GM19043 (cell line): ENCODE measurements at regions not wholly inside any gene's neighbourhood (a gene's known extent, or its start where the extent isn't known, plus 50 kb on each side); places are given as distances from the start of the nearest gene placed in this dataset.
"Not testable (repeated sequence)": the region's sequence is repeated elsewhere in the genome, so short reads cannot be mapped to it uniquely, and the experiment has no call there.

Experiments used
- ATAC-seq: cut with Tn5 transposase; IDR thresholded peaks from one replicate; pipeline ENCODE4 v1.9.1; 2021; ENCODE audit warnings: low read depth; ENCODE audit not compliant: unreplicated experiment

DNA sequence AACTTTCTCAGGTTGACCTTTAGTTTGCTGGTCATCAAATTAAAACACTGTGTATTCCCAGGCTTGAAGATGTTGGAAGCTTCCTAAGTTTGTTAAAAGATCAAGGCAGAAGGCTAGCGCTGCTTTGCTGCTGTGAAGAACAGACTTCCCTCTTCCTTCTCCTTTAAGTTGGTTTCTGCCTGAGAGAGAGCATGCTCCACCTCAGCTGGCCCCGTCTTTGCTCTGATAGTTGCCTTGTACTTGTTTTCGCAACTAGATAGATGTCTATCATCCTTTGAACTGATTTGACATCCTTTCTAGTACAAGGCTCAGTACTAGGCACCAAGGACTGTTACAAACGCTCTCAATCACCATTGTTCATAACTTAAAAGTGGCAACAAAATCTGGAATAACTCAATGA lies 177.8 kb upstream of the MKLN1 start:
- no peak for ATAC-seq

- no peak for ATAC-seq
These were observed 176.6 kb upstream of the MKLN1 start for GRCh38 chr7:131151034-131151433.

DNA sequence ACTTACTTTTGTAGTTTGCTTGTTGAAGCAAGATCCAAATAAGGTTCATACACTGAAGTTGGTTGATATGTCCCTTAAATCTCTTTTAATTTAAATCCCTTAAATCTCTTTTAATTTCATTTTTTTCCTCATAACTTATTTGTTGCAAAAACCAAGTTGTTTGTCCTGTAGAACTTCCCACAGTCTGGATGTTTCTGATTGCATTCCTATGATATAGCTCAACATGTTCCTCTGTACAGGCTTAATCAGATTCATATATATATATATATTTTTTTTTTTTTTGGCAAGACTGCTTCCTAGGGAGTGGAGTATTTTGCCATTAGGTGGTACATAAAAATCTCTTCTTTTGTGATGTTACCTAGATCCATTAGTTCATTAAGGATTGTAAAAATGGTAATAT lies 174.9 kb upstream of the MKLN1 start:
- no peak for ATAC-seq

GRCh38 chr7:131154380-131154779 lies 173.3 kb upstream of the MKLN1 start:
- ATAC-seq = no peak

DNA sequence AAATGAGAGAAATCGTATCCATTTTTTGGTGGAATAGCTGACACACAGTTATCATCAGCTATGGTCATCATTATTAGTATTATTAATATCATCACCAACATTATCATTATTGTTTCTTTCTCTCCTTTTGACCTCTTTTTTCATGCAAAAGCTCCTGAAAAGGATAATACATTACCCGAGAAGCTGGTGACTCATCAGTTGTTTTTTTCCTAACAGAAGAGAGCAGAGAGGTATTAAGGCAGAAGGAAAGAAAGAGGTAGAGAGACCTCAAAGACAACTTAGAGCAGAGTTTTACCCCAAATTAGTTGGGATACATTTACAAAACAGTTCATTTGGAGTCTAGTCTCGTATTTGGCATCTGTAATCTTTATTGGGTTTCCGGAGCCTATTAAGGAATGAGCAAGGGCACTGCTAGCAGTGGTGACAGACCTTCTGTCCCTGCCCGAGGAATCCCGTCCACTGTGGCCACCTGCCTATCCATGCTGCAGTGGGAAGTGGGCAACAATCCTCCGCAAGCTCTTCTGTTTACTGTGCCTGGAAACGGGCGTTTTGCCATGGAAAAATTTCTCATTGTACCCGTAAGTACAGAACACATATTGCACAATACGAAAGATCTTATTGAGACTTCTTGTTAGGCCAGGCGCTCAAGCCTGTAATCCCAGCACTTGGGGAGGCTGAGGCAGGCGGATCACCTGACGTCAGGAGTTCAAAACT lies 170.0 kb upstream of the MKLN1 start:
- ATAC-seq = no peak

GRCh38 chr7:131158244-131158636 lies 169.4 kb upstream of the MKLN1 start:
- ATAC-seq = not testable (repeated sequence)

DNA sequence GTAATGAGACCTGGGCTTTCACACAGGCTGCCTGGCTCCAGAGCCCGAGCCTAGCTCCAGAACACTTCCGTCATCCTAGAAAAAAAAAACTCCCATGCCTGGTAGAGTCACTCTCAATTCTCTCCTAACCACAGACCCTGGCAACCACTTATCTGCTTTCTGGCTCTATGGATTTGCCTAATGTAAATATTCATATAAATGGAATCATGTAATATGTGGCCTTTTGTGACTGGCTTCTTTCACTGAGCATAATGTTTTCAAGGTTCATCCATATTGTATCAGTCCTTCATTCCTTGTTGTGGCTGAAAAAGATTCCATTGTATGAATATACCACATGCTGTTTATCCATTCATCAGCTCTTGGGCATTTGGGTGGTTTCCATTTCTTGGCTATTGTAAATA lies 167.7 kb upstream of the MKLN1 start:
- ATAC-seq = no peak

- ATAC-seq = no peak
These were observed 166.6 kb upstream of the MKLN1 start for GRCh38 chr7:131161103-131161502.

DNA sequence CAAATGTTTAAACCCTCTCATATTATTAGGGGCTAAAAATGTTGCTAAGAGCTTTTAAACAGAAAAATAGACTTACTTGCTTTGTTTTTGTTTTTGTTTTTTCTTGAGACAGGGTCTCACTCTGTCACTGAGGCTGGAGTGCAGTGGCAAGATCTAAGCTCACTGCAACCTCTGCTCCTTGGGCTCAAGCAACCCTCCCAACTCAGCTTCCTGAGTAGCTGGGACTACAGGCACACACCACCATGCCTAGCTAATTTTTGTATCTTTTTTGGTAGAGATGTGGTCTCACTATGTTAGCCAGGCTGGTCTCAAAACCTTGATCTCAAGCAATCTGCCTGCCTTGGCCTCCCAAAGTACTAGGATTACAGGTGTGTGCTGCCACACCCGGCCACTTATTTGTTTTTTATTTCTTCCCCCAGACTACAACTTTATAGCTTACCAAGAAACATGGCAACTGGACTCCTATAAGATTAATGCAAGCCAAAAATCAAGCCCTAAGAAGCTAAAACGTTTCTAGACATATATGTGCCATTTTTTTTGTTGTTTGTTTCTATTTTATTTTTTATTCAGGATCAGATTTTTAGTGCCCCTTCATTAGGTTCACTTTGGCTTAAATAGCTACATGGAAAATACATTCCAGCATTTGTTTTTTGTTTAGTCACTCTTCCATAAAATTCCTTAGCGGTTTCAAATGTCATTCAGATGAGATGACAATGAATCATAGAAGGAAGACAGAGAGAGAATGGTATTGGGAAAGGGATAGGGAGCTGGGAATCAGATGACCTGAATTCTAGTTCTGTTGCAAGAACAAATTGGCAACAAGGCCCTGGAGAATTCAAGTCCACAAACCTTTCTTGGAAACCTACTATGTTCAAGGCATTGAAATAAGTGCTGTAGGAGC lies 163.4 kb upstream of the MKLN1 start:
- no peak for ATAC-seq

GRCh38 chr7:131166066-131166465 lies 161.6 kb upstream of the MKLN1 start:
- ATAC-seq = no peak

GRCh38 chr7:131170440-131171271 lies 157.0 kb upstream of the MKLN1 start:
- no peak for ATAC-seq

DNA sequence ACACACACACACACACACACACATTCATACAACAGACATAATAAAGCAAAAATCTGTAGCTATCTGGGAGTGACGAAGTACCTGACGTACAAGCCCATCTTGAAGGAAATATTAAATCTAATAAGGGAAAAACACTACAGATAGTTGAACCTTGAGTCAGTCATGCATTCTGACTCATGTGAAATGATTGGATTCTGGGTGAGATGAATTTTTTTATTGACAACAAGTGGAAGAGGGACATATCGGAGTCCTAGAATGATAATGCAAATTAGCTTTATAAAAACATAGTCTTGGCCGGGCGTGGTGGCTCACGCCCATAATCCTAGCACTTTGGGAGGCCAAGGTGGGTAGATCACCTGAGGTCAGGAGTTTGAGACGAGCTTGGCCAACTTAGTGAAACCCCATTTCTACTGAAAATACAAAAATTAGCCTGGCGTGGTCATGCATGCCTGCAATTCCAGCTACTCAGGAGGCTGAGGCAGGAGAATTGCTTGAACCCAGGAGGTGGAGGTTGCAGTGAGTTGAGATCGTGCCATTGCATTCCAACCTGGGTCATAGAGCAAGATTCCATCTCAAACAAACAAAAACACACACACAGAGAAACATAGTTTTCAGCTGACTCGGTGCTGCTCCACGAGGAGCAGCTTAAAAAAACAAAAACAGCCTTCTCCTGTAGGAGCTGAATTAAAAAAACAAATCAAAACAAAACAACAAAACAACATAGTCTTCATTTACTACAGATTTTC lies 154.4 kb upstream of the MKLN1 start:
- ATAC-seq = no peak

- ATAC-seq = no peak
These were observed 153.3 kb upstream of the MKLN1 start for GRCh38 chr7:131174391-131174790.

- no peak for ATAC-seq
These were observed 152.8 kb upstream of the MKLN1 start for GRCh38 chr7:131174855-131175254.

DNA sequence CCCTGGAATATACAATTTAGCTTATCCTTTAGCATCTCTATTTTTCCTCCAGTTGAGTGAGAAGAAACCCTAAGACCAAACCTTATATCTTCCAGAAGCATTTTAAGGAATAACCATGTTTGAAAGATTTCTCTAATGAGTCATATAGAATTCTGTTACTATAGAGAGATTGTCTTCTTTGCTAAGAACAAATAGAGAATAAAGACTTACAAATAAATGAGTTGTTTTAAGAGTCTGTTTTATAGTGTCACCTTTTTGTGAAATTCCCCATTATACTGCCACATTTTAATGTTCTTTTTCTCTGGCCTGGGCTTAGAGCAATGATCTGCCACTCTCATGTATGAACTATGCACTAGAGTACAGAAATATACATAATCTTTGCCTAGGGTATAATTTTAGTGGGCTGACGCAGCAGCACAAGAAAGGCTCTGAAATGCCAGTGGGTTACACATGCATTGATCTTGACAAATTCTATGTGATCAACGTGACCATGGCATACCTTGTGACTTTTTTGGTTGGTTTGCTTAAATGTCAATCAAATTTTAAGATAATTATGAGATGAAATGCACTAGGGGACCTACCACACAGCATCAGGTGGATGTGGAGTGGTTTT lies 145.1 kb upstream of the MKLN1 start:
- ATAC-seq = no peak

DNA sequence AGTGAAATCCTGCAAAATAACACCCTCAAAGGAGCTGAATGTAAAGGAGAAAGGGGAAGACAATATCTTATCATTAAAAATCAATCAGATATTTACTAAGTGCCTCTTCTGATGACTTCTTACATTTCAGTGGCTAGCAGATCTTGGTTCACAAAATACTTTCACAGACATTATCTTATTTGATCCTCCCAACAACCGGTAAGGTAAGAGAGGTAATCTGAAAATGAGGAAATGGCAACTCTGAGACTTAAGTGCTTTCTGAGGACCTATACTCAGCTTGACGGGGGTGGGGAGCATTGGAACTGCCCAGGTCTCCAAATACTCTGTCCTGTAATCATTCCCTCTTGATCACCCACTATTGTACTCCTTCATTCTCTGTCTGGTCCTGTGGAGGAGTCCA lies 144.6 kb upstream of the MKLN1 start:
- no peak for ATAC-seq

DNA sequence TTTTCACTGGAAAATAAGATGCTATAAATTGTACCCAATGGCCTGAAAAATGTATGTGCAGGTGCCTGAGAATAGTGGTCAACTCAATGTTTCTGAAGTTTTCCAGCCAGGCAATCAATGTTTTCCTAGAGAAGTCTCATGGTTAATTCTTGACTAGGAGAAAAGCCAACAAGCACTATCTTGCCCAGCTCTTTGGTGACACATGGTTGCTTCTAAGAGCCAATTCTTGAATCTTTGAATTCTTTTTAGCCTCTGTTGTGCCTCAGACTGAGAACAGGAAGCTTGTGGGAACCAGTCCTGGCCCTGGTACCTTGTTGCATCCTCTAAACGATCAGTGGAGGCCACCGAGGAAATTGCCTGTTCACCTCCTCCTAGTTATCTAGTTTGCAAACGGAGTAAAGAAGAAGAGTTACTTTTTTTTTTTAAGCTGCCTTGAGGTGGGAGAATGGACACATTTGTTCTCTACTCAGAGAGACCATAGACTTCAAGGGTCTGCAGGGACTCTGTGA lies 144.0 kb upstream of the MKLN1 start:
- no peak for ATAC-seq

DNA sequence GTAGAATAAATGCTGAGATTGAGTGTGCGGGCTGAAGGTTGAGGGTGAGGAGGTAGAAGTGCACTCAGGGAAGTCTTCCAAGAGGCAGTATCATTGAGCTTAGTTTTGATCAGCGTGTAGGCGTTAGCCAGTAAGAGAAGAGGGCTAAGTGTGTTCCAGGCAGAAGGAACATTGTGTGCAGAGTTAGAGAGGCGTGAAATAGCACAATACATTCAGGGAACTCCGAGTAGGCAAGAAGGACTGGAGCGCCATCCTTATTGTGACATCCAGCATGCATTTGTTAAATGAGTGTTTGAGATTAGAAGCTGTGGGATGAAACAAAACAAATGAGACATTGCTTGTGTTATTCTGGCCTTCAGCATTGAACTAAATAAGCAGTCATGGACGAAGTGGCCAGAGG lies 140.9 kb upstream of the MKLN1 start:
- ATAC-seq = no peak

DNA sequence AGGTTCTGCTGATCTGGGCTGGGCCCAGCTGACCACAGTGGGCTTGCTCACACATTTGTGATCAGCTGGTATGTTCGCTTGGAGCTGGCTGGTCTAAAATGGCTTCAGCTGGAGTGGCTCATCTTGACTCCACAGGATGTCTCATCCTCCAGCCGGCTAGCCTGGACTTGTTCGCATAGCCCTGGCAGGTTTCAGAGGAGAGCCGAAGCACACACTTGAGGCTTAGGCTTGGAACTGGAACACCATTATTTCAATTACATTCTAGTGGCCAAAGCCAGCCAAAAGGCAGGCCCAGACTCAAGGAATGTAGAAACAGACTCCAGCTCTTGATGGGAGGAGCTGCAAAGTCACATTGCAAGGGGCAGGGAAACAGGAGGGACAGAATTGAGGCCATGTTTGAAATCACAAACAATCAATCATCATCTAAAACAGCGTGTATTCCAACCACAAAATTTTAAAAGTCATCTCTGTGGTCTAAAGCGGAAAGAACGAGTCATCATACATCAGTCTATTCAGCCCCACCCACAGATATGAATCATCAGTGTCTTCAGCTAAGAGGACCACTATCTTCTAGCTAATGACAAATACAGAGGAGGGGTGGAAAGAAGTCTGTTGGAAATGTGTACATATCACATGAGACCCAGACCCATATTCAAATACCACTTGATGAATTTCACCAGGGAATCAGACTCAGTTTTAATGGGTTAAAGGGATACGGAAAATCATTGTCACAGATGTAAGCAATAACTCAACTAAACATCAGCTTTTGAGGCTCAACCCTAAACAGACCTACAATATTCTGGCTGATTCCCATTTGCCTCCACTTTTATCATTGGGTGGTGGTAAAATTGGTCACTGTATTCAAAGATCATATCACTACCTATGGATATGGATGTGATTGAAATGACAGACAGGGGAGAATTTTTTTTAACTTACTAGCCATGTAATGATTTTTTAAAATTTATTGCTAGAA lies 139.0 kb upstream of the MKLN1 start:
- ATAC-seq = peak; percentile 77
